ENCODE measurements at regions not wholly inside any gene's neighbourhood (a gene's known extent, or its start where the extent isn't known, plus 50 kb on each side); places are given as distances from the start of the nearest gene placed in this dataset.

GRCh38 chr13:44015118-44015517, 135.4 kb downstream of the LACC1 start:
- POLR2A ChIA-PET (ENCODE audit: partially characterized antibody), result no interaction called here
- H3K36me3 ChIP-seq (ENCODE audit: control insufficient read depth in 2 of 4, insufficient read depth in 4 of 4, low read length in 3 of 4), result no peaks in the 10 kb centered on the region
- FAIRE-seq, result no peak
- no peaks in the 10 kb centered on the region for H3K79me2 ChIP-seq (ENCODE audit: control insufficient read depth in 1 of 2, insufficient read depth in 2 of 2, low read length in 2 of 2)
- no peak overlapping the region for H3K56ac ChIP-seq (replicated peaks; ENCODE audit: insufficient read length, low read depth, low read length)
- H2AK5ac ChIP-seq (ENCODE audit: low read depth, low read length), result no peak overlapping the region
- H3K4ac ChIP-seq (replicated peaks; ENCODE audit: insufficient read length, low read depth, low read length), result no peak overlapping the region
- H3K4me3 ChIP-seq (ENCODE audit: extremely low read depth in 1 of 4, insufficient read depth in 2 of 4, low read depth in 3 of 4, low read length in 4 of 4), result no peak overlapping the region
- H3K9me3 ChIP-seq (ENCODE audit: insufficient read depth in 2 of 2, low read depth in 1 of 2, low read length in 1 of 2), result no peaks in the 10 kb centered on the region
- H2BK15ac ChIP-seq (ENCODE audit: low read length), result no peak overlapping the region
- H4K5ac ChIP-seq (ENCODE audit: insufficient read length, low read depth, low read length), result no peak overlapping the region
- H4K20me1 ChIP-seq (replicated peaks in 1 of 2; ENCODE audit: control insufficient read depth in 1 of 2, insufficient read depth in 2 of 2, low read length in 2 of 2), result no peaks in the 10 kb centered on the region
- WGBS, 2 experiments (ENCODE audit: extremely low coverage in 1 of 2, insufficient coverage in 1 of 2, insufficient read length in 1 of 2, insufficient replicate concordance in 2 of 2, low coverage in 1 of 2, low lambda C conversion rate in 2 of 2, missing lambda C conversion rate in 1 of 2), result 93% methylated on average over 5 of the region's 5 CpGs; no CpG with 5 or more reads in 1 of the 2 experiments
- no peak overlapping the region for H4K8ac ChIP-seq (ENCODE audit: extremely low read depth, insufficient read depth, low read length)
- peaks cover 0 to 1% (median 0%) of the 10 kb centered on the region in 4 experiments; a peak in 1 of 7 replicates for H3K27me3 ChIP-seq (replicated peaks in 1 of 4; ENCODE audit: control insufficient read depth in 3 of 4, extremely low read depth in 1 of 4, insufficient read depth in 3 of 4, low read length in 3 of 4)
- H4K91ac ChIP-seq (replicated peaks; ENCODE audit: insufficient read length, low read length), result no peak overlapping the region
- no peak overlapping the region for H3K27ac ChIP-seq (ENCODE audit: low read depth, low read length)
- H2AFZ ChIP-seq (ENCODE audit: low read length), result no peak overlapping the region
- H3K23me2 ChIP-seq (ENCODE audit: low read depth, low read length), result no peaks in the 10 kb centered on the region; the same call in 1 of the 2 replicates
- no peak for DNase-seq (ENCODE audit: low read depth in 1 of 2, low spot score in 2 of 2)
- H2BK120ac ChIP-seq (replicated peaks; ENCODE audit: low read depth, low read length), result no peak overlapping the region
- no peaks in the 10 kb centered on the region for H3K4me1 ChIP-seq (replicated peaks in 1 of 4; ENCODE audit: control insufficient read depth in 3 of 4, insufficient read depth in 4 of 4, low read length in 3 of 4)
- CTCF ChIA-PET (ENCODE audit: partially characterized antibody), result interaction anchor here (0.6 to 1.3 kb wide), 3 partner anchors 34 to 121 kb away, joined by 3 read pairs; no protein-coding TSS in a partner anchor
- no peak overlapping the region for H2BK20ac ChIP-seq (ENCODE audit: low read length)
- no peak overlapping the region for H3K9ac ChIP-seq (replicated peaks in 1 of 4; ENCODE audit: extremely low read depth in 1 of 4, low read depth in 3 of 4, low read length in 3 of 4)
- no peak overlapping the region for H3K18ac ChIP-seq (ENCODE audit: extremely low read depth, low read length)
- no peaks in the 10 kb centered on the region for H3K79me1 ChIP-seq (ENCODE audit: low read depth, low read length)
- H2BK12ac ChIP-seq (ENCODE audit: low read depth, low read length), result no peak overlapping the region
- no peak overlapping the region for H3K4me2 ChIP-seq (ENCODE audit: insufficient read depth in 1 of 2, low read depth in 2 of 2, low read length in 2 of 2)
- no peak overlapping the region for H3K23ac ChIP-seq (ENCODE audit: insufficient read length)
- no peak overlapping the region for H2BK5ac ChIP-seq (ENCODE audit: low read depth, low read length)
- no peak overlapping the region for H3K14ac ChIP-seq (ENCODE audit: insufficient read length)
- TF ChIP-seq CREB1 (IDR thresholded peaks at IDR 0.05), result no peak
- no peak for TF ChIP-seq EGR1 (IDR thresholded peaks at IDR 0.05; ENCODE audit: borderline replicate concordance, low read depth, low read length)
- TF ChIP-seq POLR2AphosphoS5 (IDR thresholded peaks at IDR 0.05; ENCODE audit: low read depth, low read length), result no peak
- TF ChIP-seq TAF7 (optimal IDR thresholded peaks at IDR 0.05; ENCODE audit: borderline replicate concordance, low read depth, low read length), result no peak
- TF ChIP-seq SP1 (IDR thresholded peaks at IDR 0.05; ENCODE audit: low read depth, low read length), result no peak
- TF ChIP-seq, protein P1, sequence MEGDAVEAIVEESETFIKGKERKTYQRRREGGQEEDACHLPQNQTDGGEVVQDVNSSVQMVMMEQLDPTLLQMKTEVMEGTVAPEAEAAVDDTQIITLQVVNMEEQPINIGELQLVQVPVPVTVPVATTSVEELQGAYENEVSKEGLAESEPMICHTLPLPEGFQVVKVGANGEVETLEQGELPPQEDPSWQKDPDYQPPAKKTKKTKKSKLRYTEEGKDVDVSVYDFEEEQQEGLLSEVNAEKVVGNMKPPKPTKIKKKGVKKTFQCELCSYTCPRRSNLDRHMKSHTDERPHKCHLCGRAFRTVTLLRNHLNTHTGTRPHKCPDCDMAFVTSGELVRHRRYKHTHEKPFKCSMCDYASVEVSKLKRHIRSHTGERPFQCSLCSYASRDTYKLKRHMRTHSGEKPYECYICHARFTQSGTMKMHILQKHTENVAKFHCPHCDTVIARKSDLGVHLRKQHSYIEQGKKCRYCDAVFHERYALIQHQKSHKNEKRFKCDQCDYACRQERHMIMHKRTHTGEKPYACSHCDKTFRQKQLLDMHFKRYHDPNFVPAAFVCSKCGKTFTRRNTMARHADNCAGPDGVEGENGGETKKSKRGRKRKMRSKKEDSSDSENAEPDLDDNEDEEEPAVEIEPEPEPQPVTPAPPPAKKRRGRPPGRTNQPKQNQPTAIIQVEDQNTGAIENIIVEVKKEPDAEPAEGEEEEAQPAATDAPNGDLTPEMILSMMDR (IDR thresholded peaks at IDR 0.05; ENCODE audit: control extremely low read depth in 1 of 3, insufficient read depth in 1 of 3, low read depth in 1 of 3, low read length in 3 of 3), result no peak
- no peak for TF ChIP-seq SAP30 (IDR thresholded peaks at IDR 0.05; ENCODE audit: insufficient read depth, insufficient replicate concordance, low read length)
- no peak for TF ChIP-seq RBBP5 (IDR thresholded peaks at IDR 0.05; ENCODE audit: borderline replicate concordance, low read depth, low read length)
- TF ChIP-seq CHD2 (IDR thresholded peaks at IDR 0.05; ENCODE audit: low read length), result no peak
- TF ChIP-seq SP4 (IDR thresholded peaks at IDR 0.05; ENCODE audit: low read length), result no peak
- TF ChIP-seq RXRA (IDR thresholded peaks at IDR 0.05; ENCODE audit: insufficient read depth, low read depth, low read length), result no peak
- no peak for TF ChIP-seq MAFK (IDR thresholded peaks at IDR 0.05; ENCODE audit: low read depth, low read length)
- no peak for TF ChIP-seq BACH1 (IDR thresholded peaks at IDR 0.05; ENCODE audit: low read length)
